ENCODE measurements at regions not wholly inside any gene's neighbourhood (a gene's known extent, or its start where the extent isn't known, plus 50 kb on each side); places are given as distances from the start of the nearest gene placed in this dataset.

DNA sequence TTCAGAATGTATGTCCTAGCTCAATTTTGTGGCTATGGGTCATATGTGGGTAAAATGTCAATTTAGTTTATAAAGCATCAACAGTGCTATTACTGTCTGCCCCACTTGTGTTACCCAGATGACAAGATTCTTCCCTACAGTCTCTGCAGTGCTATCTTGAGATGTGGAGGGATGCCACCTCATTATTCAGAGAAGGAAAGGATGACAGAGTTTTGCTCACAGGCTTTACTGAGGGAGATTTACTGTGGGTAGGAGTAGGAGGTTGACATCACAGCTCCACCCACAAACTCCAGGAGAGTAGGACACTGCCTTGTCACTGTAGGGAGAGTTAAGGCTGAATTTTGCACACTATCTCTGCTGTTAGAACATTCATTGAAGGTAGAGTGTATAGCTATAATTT lies 359.3 kb downstream of the HTR1A start:
- intact Hi-C loops (cut with micrococcal nuclease): no loop called here
- Histone ChIP-seq H3K27ac (ENCODE audit: extremely low read depth, low read depth, low read length) (no peak overlapping the region), H3K4me1 (replicated peaks in 1 of 2; ENCODE audit: control insufficient read depth in 2 of 2, insufficient read depth in 2 of 2, low read length in 2 of 2) (no peaks in the 10 kb centered on the region), H3K9me1 (ENCODE audit: control insufficient read depth, insufficient read depth, low read length) (no peaks in the 10 kb centered on the region), H3K4me3 (no peak overlapping the region), H3K9me3 (replicated peaks; ENCODE audit: control insufficient read depth, insufficient read depth, low read depth, low read length) (peaks cover 2% of the 10 kb centered on the region; the same call in 1 of the 2 replicates), H3K4me2 (ENCODE audit: insufficient read depth, low read length) (no peak overlapping the region), H3K79me2 (ENCODE audit: control insufficient read depth, insufficient read depth, low read length) (no peaks in the 10 kb centered on the region), H3K9ac (ENCODE audit: insufficient read depth in 1 of 2, low read depth in 2 of 2, low read length in 2 of 2) (no peak overlapping the region), H2AFZ (ENCODE audit: low read depth, low read length) (no peak overlapping the region), H4K20me1 (replicated peaks; ENCODE audit: control insufficient read depth, insufficient read depth, low read length) (no peaks in the 10 kb centered on the region), H3K27me3 (ENCODE audit: control insufficient read depth in 2 of 2, insufficient read depth in 2 of 2, low read length in 2 of 2) (no peaks in the 10 kb centered on the region), H3K36me3 (ENCODE audit: control insufficient read depth, insufficient read depth, low read length) (no peaks in the 10 kb centered on the region)
- ChIA-PET CTCF (ENCODE audit: low intra/inter-chr PET ratio) (no interaction called here), POLR2A (no interaction called here)
- ATAC-seq (no peak), FAIRE-seq (no peak), DNase-seq (ENCODE audit: extremely low read depth in 1 of 4, low spot score in 3 of 4) (no peak)
- no TSS peak for BruUV-seq (replicated peaks)
- no peak for TF ChIP-seq BRF1 (IDR thresholded peaks at IDR 0.05; ENCODE audit: borderline replicate concordance, extremely low read depth, insufficient read length)
- TF ChIP-seq KDM4B (IDR thresholded peaks at IDR 0.05; ENCODE audit: borderline replicate concordance in 2 of 2, low read depth in 1 of 2): no peak
- TF ChIP-seq NCOA6 (IDR thresholded peaks at IDR 0.05): no peak
- TF ChIP-seq, protein P1, sequence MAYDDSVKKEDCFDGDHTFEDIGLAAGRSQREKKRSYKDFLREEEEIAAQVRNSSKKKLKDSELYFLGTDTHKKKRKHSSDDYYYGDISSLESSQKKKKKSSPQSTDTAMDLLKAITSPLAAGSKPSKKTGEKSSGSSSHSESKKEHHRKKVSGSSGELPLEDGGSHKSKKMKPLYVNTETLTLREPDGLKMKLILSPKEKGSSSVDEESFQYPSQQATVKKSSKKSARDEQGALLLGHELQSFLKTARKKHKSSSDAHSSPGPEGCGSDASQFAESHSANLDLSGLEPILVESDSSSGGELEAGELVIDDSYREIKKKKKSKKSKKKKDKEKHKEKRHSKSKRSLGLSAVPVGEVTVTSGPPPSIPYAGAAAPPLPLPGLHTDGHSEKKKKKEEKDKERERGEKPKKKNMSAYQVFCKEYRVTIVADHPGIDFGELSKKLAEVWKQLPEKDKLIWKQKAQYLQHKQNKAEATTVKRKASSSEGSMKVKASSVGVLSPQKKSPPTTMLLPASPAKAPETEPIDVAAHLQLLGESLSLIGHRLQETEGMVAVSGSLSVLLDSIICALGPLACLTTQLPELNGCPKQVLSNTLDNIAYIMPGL (CRISPR knock-in tag; IDR thresholded peaks at IDR 0.05): no peak
- TF ChIP-seq ZNF174 (CRISPR knock-in tag; IDR thresholded peaks at IDR 0.05): no peak
- no peak for TF ChIP-seq TCF3 (CRISPR knock-in tag; IDR thresholded peaks at IDR 0.05)
- no peak for TF ChIP-seq POLR2AphosphoS5 (IDR thresholded peaks at IDR 0.05; ENCODE audit: control insufficient read depth, insufficient read depth, low read depth, low read length)
- no peak for TF ChIP-seq GTF2A2 (tag; IDR thresholded peaks at IDR 0.05)
- in situ Hi-C loops (cut with MboI): no loop called here

Data from K562 (cell line).